Heart left ventricle (tissue), 13 donors: ENCODE measurements at regions not wholly inside any gene's neighbourhood (a gene's known extent, or its start where the extent isn't known, plus 50 kb on each side); places are given as distances from the start of the nearest gene placed in this dataset.

Experiments used
- CTCF ChIP-seq, 12 donors: fragments of 200-600 bp; sonication (generic) in 4 of 12; IDR thresholded peaks; one replicate each; pipeline versions ENCODE4 v1.5.0 to v1.8.0; 2018 to 2022; ENCODE audit warnings: antibody characterized with exemption in 12 of 12, mild to moderate bottlenecking in 5 of 12
- POLR2A ChIP-seq, 2 donors: fragments of 450-650 bp; IDR thresholded peaks; one replicate each; pipeline ENCODE4 v1.6.1; 2017; ENCODE audit warnings: antibody characterized with exemption in 2 of 2, mild to moderate bottlenecking in 2 of 2, moderate library complexity in 2 of 2
- donor health status: ischemic (EF 13 %, LVEDD 7.1; RV severe dilation, severe dysfunction).
- donor health status: DM: no; HTN: yes; CAD: no.
- donor health status: DM: no; HTN: no; CAD: no.
- donor health status: ischemic (EF 25% LVEDD 6.9; RV normal size, moderate dysfunction).
- donor health status: ischemic (EF 25% LVEDD 5.7; RV mildly dilated, moderate dysfunction).
- donor health status: ischemic (EF 35%, LVEDD 5.7; RV mildly dilated, moderate dysfunction).
- donor health status: nonischemic (EF 11% LVEDD 7.7; RV severe dilation, severe dysfunction).
- donor health status: DM: yes; HTN: yes; CAD: no.
- donor health status: PGD.
- donor health status: ischemic (EF 29% LVEDD 5.4; RV normal size, mild dysfunction).
- donor health status: nonischemic (EF 23%, LVEDD 6.1; RV moderate dilation, normal function).

GRCh38 chr3:95715128-95715527, 1099.3 kb upstream of the EPHA6 start:
- TF ChIP-seq POLR2A (IDR thresholded peaks at IDR 0.05), result no peak
- TF ChIP-seq CTCF (IDR thresholded peaks at IDR 0.05), result no peak
